Gastroesophageal sphincter (tissue), 3 donors: ENCODE measurements at regions not wholly inside any gene's neighbourhood (a gene's known extent, or its start where the extent isn't known, plus 50 kb on each side); places are given as distances from the start of the nearest gene placed in this dataset.

Source experiments
- CTCF ChIP-seq, 4 experiments: fragments of 200-600 bp in 2 of 4; fragments of 450-650 bp in 2 of 4; sonication (generic) in 1 of 4; IDR thresholded peaks; one replicate each; pipeline ENCODE4 v1.5.1; 2017 to 2019; ENCODE audit warnings: antibody characterized with exemption in 4 of 4, mild to moderate bottlenecking in 2 of 4, moderate library complexity in 2 of 4
- POLR2A ChIP-seq, 2 donors: fragments of 450-650 bp; IDR thresholded peaks; one replicate each; pipeline ENCODE4 v1.6.1; 2017; ENCODE audit warnings: antibody characterized with exemption in 2 of 2, mild to moderate bottlenecking in 2 of 2, moderate library complexity in 1 of 2

- TF ChIP-seq CTCF (IDR thresholded peaks at IDR 0.05) (no peak), POLR2A (IDR thresholded peaks at IDR 0.05) (no peak)
These were observed 91.2 kb downstream of the LIPG start for GRCh38 chr18:49652881-49653724.
